ENCODE measurements at regions not wholly inside any gene's neighbourhood (a gene's known extent, or its start where the extent isn't known, plus 50 kb on each side); places are given as distances from the start of the nearest gene placed in this dataset.

DNA sequence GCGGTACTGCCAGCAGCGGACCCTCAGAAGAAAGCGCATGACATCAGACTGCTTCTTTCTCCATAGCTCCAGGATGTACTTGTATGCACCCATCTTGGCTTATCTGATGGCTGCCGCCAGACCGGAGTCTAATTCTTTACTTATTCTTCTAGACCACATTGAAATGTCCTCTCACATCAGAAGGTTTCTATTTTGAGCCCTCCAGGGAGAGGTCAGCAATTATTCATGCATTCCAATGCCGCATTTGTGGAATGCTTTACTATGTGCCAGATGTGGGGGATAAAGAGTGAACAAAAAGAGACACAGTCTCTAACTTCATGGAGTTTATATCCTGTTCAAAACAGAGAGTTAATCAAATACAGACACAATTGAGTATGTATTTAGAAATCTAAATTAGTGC is 230.1 kb downstream of the MIAT start:
- WGBS, 2 donors (ENCODE audit: extremely low coverage in 2 of 2, insufficient read length in 2 of 2, insufficient replicate concordance in 1 of 2), result no CpG with 5 or more reads among the region's 6 CpGs
- no peak overlapping the region for H2BK120ac ChIP-seq (ENCODE audit: low read depth, low read length)
- no peak overlapping the region for H4K91ac ChIP-seq (ENCODE audit: low read depth, low read length, poor library complexity)
- H3K36me3 ChIP-seq (replicated peaks in 1 of 2; ENCODE audit: control insufficient read depth in 2 of 2, insufficient read depth in 2 of 2, low read length in 2 of 2), result no peaks in the 10 kb centered on the region
- H3K14ac ChIP-seq (ENCODE audit: low read length), result no peak overlapping the region
- H2BK5ac ChIP-seq (ENCODE audit: low read length), result no peak overlapping the region
- no peak overlapping the region for H2BK12ac ChIP-seq (ENCODE audit: low read length)
- peaks cover 0 to 10% of the 10 kb centered on the region in 2 donors for H3K4me1 ChIP-seq (ENCODE audit: control insufficient read depth in 2 of 2, insufficient read depth in 1 of 2, low read depth in 1 of 2, low read length in 2 of 2)
- no peak overlapping the region for H2AK5ac ChIP-seq (ENCODE audit: low read depth, low read length)
- H3K23ac ChIP-seq (ENCODE audit: low read depth, low read length, poor library complexity), result no peak overlapping the region
- no peak for DNase-seq (ENCODE audit: low spot score)
- H2AFZ ChIP-seq (ENCODE audit: low read length), result peak overlapping the region; percentile 39
- H3K4ac ChIP-seq (ENCODE audit: low read length), result no peak overlapping the region
- H3K4me2 ChIP-seq (ENCODE audit: insufficient read depth, low read length, poor library complexity, severe bottlenecking), result no peak overlapping the region
- H3K18ac ChIP-seq (ENCODE audit: low read length), result no peak overlapping the region
- H3K9me3 ChIP-seq (replicated peaks in 1 of 2; ENCODE audit: control insufficient read depth in 2 of 2, insufficient read depth in 1 of 2, low read depth in 1 of 2, low read length in 2 of 2), result no peaks in the 10 kb centered on the region
- no peak overlapping the region for H3K27ac ChIP-seq (replicated peaks; ENCODE audit: low read length)
- no peak overlapping the region for H4K8ac ChIP-seq (ENCODE audit: low read depth, low read length)
- H3K9ac ChIP-seq (ENCODE audit: low read depth, low read length, poor library complexity), result no peak overlapping the region
- no peaks in the 10 kb centered on the region for H3K27me3 ChIP-seq (ENCODE audit: control insufficient read depth in 3 of 3, insufficient read depth in 3 of 3, low read depth in 1 of 3, low read length in 3 of 3)
- H3K79me1 ChIP-seq (ENCODE audit: low read depth, low read length), result no peaks in the 10 kb centered on the region
- no peak overlapping the region for H3K4me3 ChIP-seq (ENCODE audit: low read length in 2 of 2)
- H2BK15ac ChIP-seq (ENCODE audit: low read length), result no peak overlapping the region

DNA sequence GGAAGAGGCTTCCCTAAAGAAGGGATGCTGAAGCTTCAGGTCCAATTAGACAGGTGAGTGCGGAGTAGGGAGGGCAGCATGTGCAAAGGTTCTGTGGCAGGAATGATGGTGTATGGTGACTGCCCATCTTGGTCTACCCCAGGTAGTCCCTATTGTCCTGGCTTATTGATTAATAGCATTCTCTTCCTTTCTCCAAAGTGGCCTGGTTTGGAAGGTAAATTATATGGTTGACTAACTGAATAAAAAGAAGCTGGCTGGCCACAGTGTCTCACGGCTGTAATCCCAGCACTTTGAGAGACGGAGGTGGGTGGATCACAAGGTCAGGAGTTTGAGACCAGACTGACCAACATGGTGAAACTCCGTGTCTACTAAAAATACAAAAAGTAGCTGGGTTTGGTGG is 230.5 kb downstream of the MIAT start:
- Histone ChIP-seq H3K23ac (ENCODE audit: low read depth, low read length, poor library complexity) (no peak overlapping the region), H3K27ac (replicated peaks; ENCODE audit: low read length) (no peak overlapping the region), H2BK5ac (ENCODE audit: low read length) (no peak overlapping the region), H2BK120ac (ENCODE audit: low read depth, low read length) (no peak overlapping the region), H4K91ac (ENCODE audit: low read depth, low read length, poor library complexity) (no peak overlapping the region), H3K79me1 (ENCODE audit: low read depth, low read length) (no peaks in the 10 kb centered on the region), H3K36me3 (replicated peaks in 1 of 2; ENCODE audit: control insufficient read depth in 2 of 2, insufficient read depth in 2 of 2, low read length in 2 of 2) (no peaks in the 10 kb centered on the region), H3K27me3 (ENCODE audit: control insufficient read depth in 3 of 3, insufficient read depth in 3 of 3, low read depth in 1 of 3, low read length in 3 of 3) (no peaks in the 10 kb centered on the region), H3K4me3 (ENCODE audit: low read length in 2 of 2) (no peak overlapping the region), H2AK5ac (ENCODE audit: low read depth, low read length) (no peak overlapping the region), H2AFZ (ENCODE audit: low read length) (no peak overlapping the region), H3K9ac (ENCODE audit: low read depth, low read length, poor library complexity) (no peak overlapping the region), H3K9me3 (replicated peaks in 1 of 2; ENCODE audit: control insufficient read depth in 2 of 2, insufficient read depth in 1 of 2, low read depth in 1 of 2, low read length in 2 of 2) (no peaks in the 10 kb centered on the region), H3K4ac (ENCODE audit: low read length) (no peak overlapping the region), H2BK15ac (ENCODE audit: low read length) (no peak overlapping the region), H4K8ac (ENCODE audit: low read depth, low read length) (no peak overlapping the region), H3K14ac (ENCODE audit: low read length) (no peak overlapping the region), H3K4me1 (ENCODE audit: control insufficient read depth in 2 of 2, insufficient read depth in 1 of 2, low read depth in 1 of 2, low read length in 2 of 2) (peaks cover 0 to 10% of the 10 kb centered on the region in 2 donors), H2BK12ac (ENCODE audit: low read length) (no peak overlapping the region), H3K4me2 (ENCODE audit: insufficient read depth, low read length, poor library complexity, severe bottlenecking) (no peak overlapping the region), H3K18ac (ENCODE audit: low read length) (no peak overlapping the region)
- WGBS, 2 donors (ENCODE audit: extremely low coverage in 2 of 2, insufficient read length in 2 of 2, insufficient replicate concordance in 1 of 2), result no CpG with 5 or more reads among the region's 4 CpGs
- DNase-seq (ENCODE audit: low spot score), result no peak

DNA sequence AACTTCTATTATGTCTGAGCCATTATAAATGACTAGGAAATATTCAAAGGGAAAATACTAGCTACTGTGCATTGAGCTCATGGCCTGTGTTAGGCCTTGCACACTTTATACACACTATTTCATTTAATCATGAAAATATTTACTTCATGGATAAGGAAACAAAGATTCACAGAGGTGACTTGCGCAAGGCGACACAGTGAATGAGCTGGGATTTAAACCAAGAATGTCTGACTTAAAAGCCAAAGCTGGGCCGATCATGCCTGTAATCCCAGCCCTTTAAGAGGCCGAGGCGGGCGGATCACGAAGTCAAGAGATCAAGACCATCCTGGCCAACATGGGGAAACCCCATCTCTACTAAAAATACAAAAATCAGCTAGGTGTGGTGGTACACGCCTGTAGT is 231.5 kb downstream of the MIAT start:
- H3K9ac ChIP-seq (ENCODE audit: low read depth, low read length, poor library complexity), result no peak overlapping the region
- H4K91ac ChIP-seq (ENCODE audit: low read depth, low read length, poor library complexity), result no peak overlapping the region
- H3K27ac ChIP-seq (replicated peaks; ENCODE audit: low read length), result no peak overlapping the region

DNA sequence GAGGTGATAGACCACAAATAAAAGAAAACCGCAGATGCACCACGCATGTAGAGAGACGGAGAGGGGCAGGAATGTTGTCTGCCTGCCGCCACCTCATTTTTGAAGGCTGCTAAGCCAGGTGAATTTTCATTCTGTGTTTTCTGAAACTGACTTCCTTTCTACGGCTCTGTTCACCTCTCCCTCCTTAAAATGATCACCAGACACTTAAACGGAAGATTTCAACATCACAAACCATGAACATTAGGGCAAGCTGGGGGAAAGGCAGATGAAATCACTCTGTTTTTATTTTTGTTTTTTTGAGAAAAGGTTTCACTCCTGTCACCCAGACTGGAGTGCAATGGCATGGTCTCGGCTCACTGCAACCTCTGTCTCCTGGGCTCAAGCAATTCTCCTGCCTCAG is 232.4 kb downstream of the MIAT start:
- Histone ChIP-seq H3K14ac (ENCODE audit: low read length) (no peak overlapping the region), H3K79me1 (ENCODE audit: low read depth, low read length) (no peaks in the 10 kb centered on the region), H2BK120ac (ENCODE audit: low read depth, low read length) (no peak overlapping the region), H3K18ac (ENCODE audit: low read length) (no peak overlapping the region), H3K4ac (ENCODE audit: low read length) (no peak overlapping the region), H3K4me2 (ENCODE audit: insufficient read depth, low read length, poor library complexity, severe bottlenecking) (no peak overlapping the region), H4K8ac (ENCODE audit: low read depth, low read length) (no peak overlapping the region), H3K9me3 (replicated peaks in 1 of 2; ENCODE audit: control insufficient read depth in 2 of 2, insufficient read depth in 1 of 2, low read depth in 1 of 2, low read length in 2 of 2) (no peaks in the 10 kb centered on the region), H3K4me1 (ENCODE audit: control insufficient read depth in 2 of 2, insufficient read depth in 1 of 2, low read depth in 1 of 2, low read length in 2 of 2) (peaks cover 0 to 13% of the 10 kb centered on the region in 2 donors), H3K23ac (ENCODE audit: low read depth, low read length, poor library complexity) (no peak overlapping the region), H3K36me3 (replicated peaks in 1 of 2; ENCODE audit: control insufficient read depth in 2 of 2, insufficient read depth in 2 of 2, low read length in 2 of 2) (no peaks in the 10 kb centered on the region), H3K4me3 (ENCODE audit: low read length in 2 of 2) (no peak overlapping the region), H2AFZ (ENCODE audit: low read length) (no peak overlapping the region), H2BK5ac (ENCODE audit: low read length) (no peak overlapping the region), H3K27me3 (ENCODE audit: control insufficient read depth in 3 of 3, insufficient read depth in 3 of 3, low read depth in 1 of 3, low read length in 3 of 3) (no peaks in the 10 kb centered on the region), H2BK15ac (ENCODE audit: low read length) (no peak overlapping the region), H2BK12ac (ENCODE audit: low read length) (no peak overlapping the region), H3K27ac (replicated peaks; ENCODE audit: low read length) (no peak overlapping the region), H2AK5ac (ENCODE audit: low read depth, low read length) (no peak overlapping the region), H3K9ac (ENCODE audit: low read depth, low read length, poor library complexity) (no peak overlapping the region), H4K91ac (ENCODE audit: low read depth, low read length, poor library complexity) (no peak overlapping the region)
- no CpG with 5 or more reads among the region's 7 CpGs for WGBS, 2 donors (ENCODE audit: extremely low coverage in 2 of 2, insufficient read length in 2 of 2, insufficient replicate concordance in 1 of 2)
- no peak for DNase-seq (ENCODE audit: low spot score)

More for the DNA sequence above, 231.5 kb downstream of the MIAT start:
- no peak overlapping the region for H2BK15ac ChIP-seq (ENCODE audit: low read length)
- H3K18ac ChIP-seq (ENCODE audit: low read length), result no peak overlapping the region
- no peak overlapping the region for H3K4me3 ChIP-seq (ENCODE audit: low read length in 2 of 2)
- H3K4me1 ChIP-seq (ENCODE audit: control insufficient read depth in 2 of 2, insufficient read depth in 1 of 2, low read depth in 1 of 2, low read length in 2 of 2), result peaks cover 0 to 10% of the 10 kb centered on the region in 2 donors
- H2BK5ac ChIP-seq (ENCODE audit: low read length), result no peak overlapping the region
- no peak overlapping the region for H3K4me2 ChIP-seq (ENCODE audit: insufficient read depth, low read length, poor library complexity, severe bottlenecking)
- no peak overlapping the region for H4K8ac ChIP-seq (ENCODE audit: low read depth, low read length)
- no peaks in the 10 kb centered on the region for H3K79me1 ChIP-seq (ENCODE audit: low read depth, low read length)
- no peak overlapping the region for H3K23ac ChIP-seq (ENCODE audit: low read depth, low read length, poor library complexity)
- H2AFZ ChIP-seq (ENCODE audit: low read length), result no peak overlapping the region
- no peak overlapping the region for H3K14ac ChIP-seq (ENCODE audit: low read length)
- no peak overlapping the region for H2BK120ac ChIP-seq (ENCODE audit: low read depth, low read length)
- H3K27me3 ChIP-seq (ENCODE audit: control insufficient read depth in 3 of 3, insufficient read depth in 3 of 3, low read depth in 1 of 3, low read length in 3 of 3), result no peaks in the 10 kb centered on the region
- no peak overlapping the region for H3K4ac ChIP-seq (ENCODE audit: low read length)
- no peak overlapping the region for H2BK12ac ChIP-seq (ENCODE audit: low read length)
- H2AK5ac ChIP-seq (ENCODE audit: low read depth, low read length), result no peak overlapping the region
- H3K9me3 ChIP-seq (replicated peaks in 1 of 2; ENCODE audit: control insufficient read depth in 2 of 2, insufficient read depth in 1 of 2, low read depth in 1 of 2, low read length in 2 of 2), result no peaks in the 10 kb centered on the region
- no peak for DNase-seq (ENCODE audit: low spot score)
- WGBS, 2 donors (ENCODE audit: extremely low coverage in 2 of 2, insufficient read length in 2 of 2, insufficient replicate concordance in 1 of 2), result no CpG with 5 or more reads among the region's 8 CpGs
- no peaks in the 10 kb centered on the region for H3K36me3 ChIP-seq (replicated peaks in 1 of 2; ENCODE audit: control insufficient read depth in 2 of 2, insufficient read depth in 2 of 2, low read length in 2 of 2)

Measured in neuronal stem cell (in vitro differentiated cells).